PFSK-1 (cell line): ENCODE measurements at regions not wholly inside any gene's neighbourhood (a gene's known extent, or its start where the extent isn't known, plus 50 kb on each side); places are given as distances from the start of the nearest gene placed in this dataset.

Experiments used
- FOXP2 ChIP-seq: optimal IDR thresholded peaks from 2 replicates; pipeline ENCODE3; 2011; ENCODE audit warnings: borderline replicate concordance, control low read depth, inconsistent platforms; ENCODE audit not compliant: insufficient read depth; ENCODE audit errors: extremely low read length, extremely low read depth
- POLR2AphosphoS5 ChIP-seq: IDR thresholded peaks from 2 replicates; pipeline ENCODE4 v1.6.1; 2012; ENCODE audit warnings: low read depth, mild to moderate bottlenecking, control low read depth, low read length, moderate library complexity
- REST ChIP-seq, 2 experiments: IDR thresholded peaks; 2 replicates each; pipeline versions ENCODE4 v1.6.1 to v1.8.0; 2011 to 2012; ENCODE audit warnings: low read depth in 2 of 2, low read length in 2 of 2, control low read depth in 1 of 2, inconsistent platforms in 1 of 2, mild to moderate bottlenecking in 1 of 2, moderate library complexity in 1 of 2; ENCODE audit not compliant: insufficient read depth in 1 of 2
- SIN3A ChIP-seq: IDR thresholded peaks from 2 replicates; pipeline ENCODE4 v1.6.1; 2012; ENCODE audit warnings: mild to moderate bottlenecking, low read length, moderate library complexity, borderline replicate concordance; ENCODE audit not compliant: insufficient read depth
- TAF1 ChIP-seq: IDR thresholded peaks from 2 replicates; pipeline ENCODE4 v1.6.1; 2012; ENCODE audit warnings: low read length, control low read depth, borderline replicate concordance; ENCODE audit not compliant: insufficient read depth

GRCh38 chr4:124262211-124263179, 450.0 kb downstream of the ANKRD50 start:
- TF ChIP-seq FOXP2 (no peak), SIN3A (no peak), REST (IDR thresholded peaks at IDR 0.05; ENCODE audit: insufficient read depth in 1 of 2, low read depth in 2 of 2, low read length in 2 of 2) (no peak), TAF1 (no peak), POLR2AphosphoS5 (no peak)

- TF ChIP-seq POLR2AphosphoS5 (no peak), FOXP2 (no peak), REST (IDR thresholded peaks at IDR 0.05; ENCODE audit: insufficient read depth in 1 of 2, low read depth in 2 of 2, low read length in 2 of 2) (no peak), TAF1 (no peak), SIN3A (no peak)
Measured at GRCh38 chr4:124265701-124266100, 446.8 kb downstream of the ANKRD50 start.

GRCh38 chr4:124266721-124267120, 445.8 kb downstream of the ANKRD50 start:
- TF ChIP-seq SIN3A (no peak), REST (IDR thresholded peaks at IDR 0.05; ENCODE audit: insufficient read depth in 1 of 2, low read depth in 2 of 2, low read length in 2 of 2) (no peak), FOXP2 (no peak), TAF1 (no peak), POLR2AphosphoS5 (no peak)

- TF ChIP-seq REST (IDR thresholded peaks at IDR 0.05; ENCODE audit: insufficient read depth in 1 of 2, low read depth in 2 of 2, low read length in 2 of 2) (no peak), FOXP2 (no peak), SIN3A (no peak), POLR2AphosphoS5 (no peak), TAF1 (no peak)
Measured at GRCh38 chr4:124276461-124276860, 436.1 kb downstream of the ANKRD50 start.

GRCh38 chr4:124277691-124278090, 434.8 kb downstream of the ANKRD50 start:
- TF ChIP-seq TAF1 (no peak), REST (IDR thresholded peaks at IDR 0.05; ENCODE audit: insufficient read depth in 1 of 2, low read depth in 2 of 2, low read length in 2 of 2) (no peak), SIN3A (no peak), FOXP2 (no peak), POLR2AphosphoS5 (no peak)
